ENCODE measurements at regions not wholly inside any gene's neighbourhood (a gene's known extent, or its start where the extent isn't known, plus 50 kb on each side); places are given as distances from the start of the nearest gene placed in this dataset.

- no peak overlapping the region for H3K27ac ChIP-seq (ENCODE audit: low read depth, low read length)
- no peak overlapping the region for H2AFZ ChIP-seq (ENCODE audit: insufficient read depth, low read length, poor library complexity)
- no peak overlapping the region for H4K8ac ChIP-seq (ENCODE audit: low read depth, low read length)
- H3K36me3 ChIP-seq (ENCODE audit: control insufficient read depth in 1 of 2, insufficient read depth in 2 of 2, low read length in 2 of 2): no peaks in the 10 kb centered on the region
- H2BK5ac ChIP-seq (ENCODE audit: low read depth, low read length, poor library complexity): no peak overlapping the region
- H2BK12ac ChIP-seq (ENCODE audit: low read length): no peak overlapping the region
- no peaks in the 10 kb centered on the region for H3K9me3 ChIP-seq (ENCODE audit: insufficient read depth, low read depth, low read length)
- H3K27me3 ChIP-seq (ENCODE audit: insufficient read depth, low read length): no peaks in the 10 kb centered on the region
- H3K14ac ChIP-seq (ENCODE audit: low read length): no peak overlapping the region
- no peak overlapping the region for H2BK120ac ChIP-seq (ENCODE audit: insufficient read depth, low read length, poor library complexity)
- H3K4me2 ChIP-seq (ENCODE audit: low read length): no peak overlapping the region
- H3K4me3 ChIP-seq (ENCODE audit: low read depth, low read length): no peak overlapping the region
- no peaks in the 10 kb centered on the region for H3K79me1 ChIP-seq (ENCODE audit: low read length)
- H3K79me2 ChIP-seq (ENCODE audit: control insufficient read depth, insufficient read depth, low read length, poor library complexity): no peaks in the 10 kb centered on the region
- no peak overlapping the region for H3K23ac ChIP-seq (ENCODE audit: low read length)
- no peak overlapping the region for H3K4ac ChIP-seq (ENCODE audit: low read depth, low read length)
- H3K18ac ChIP-seq (ENCODE audit: low read length): no peak overlapping the region
- H4K12ac ChIP-seq (ENCODE audit: low read depth, low read length): no peak overlapping the region
- H3K9ac ChIP-seq (ENCODE audit: low read length): no peak overlapping the region
- no peak overlapping the region for H4K91ac ChIP-seq (ENCODE audit: low read depth, low read length)
- H3K4me1 ChIP-seq (ENCODE audit: control insufficient read depth in 1 of 2, insufficient read depth in 2 of 2, low read length in 2 of 2): no peaks in the 10 kb centered on the region
- H2AK5ac ChIP-seq (ENCODE audit: low read length): no peak overlapping the region
- no peak for DNase-seq
- whole genome bisulfite sequencing (ENCODE audit: extremely low coverage, insufficient coverage, insufficient read length): no CpG with 5 or more reads among the region's 2 CpGs
Observed at GRCh38 chr5:17878541-17878940, 244.3 kb downstream of the TAF11L14 start.

GRCh38 chr5:17879276-17879675 is 245.0 kb downstream of the TAF11L14 start:
- WGBS (ENCODE audit: extremely low coverage, insufficient coverage, insufficient read length): no CpG with 5 or more reads among the region's 2 CpGs

GRCh38 chr5:17880869-17881268 is 246.6 kb downstream of the TAF11L14 start:
- no peak overlapping the region for H2BK12ac ChIP-seq (ENCODE audit: low read length)
- H2AK5ac ChIP-seq (ENCODE audit: low read length): no peak overlapping the region
- no peaks in the 10 kb centered on the region for H3K9me3 ChIP-seq (ENCODE audit: insufficient read depth, low read depth, low read length)
- no peak overlapping the region for H3K4me3 ChIP-seq (ENCODE audit: low read depth, low read length)
- no peak overlapping the region for H3K18ac ChIP-seq (ENCODE audit: low read length)
- H3K4ac ChIP-seq (ENCODE audit: low read depth, low read length): no peak overlapping the region
- no peak overlapping the region for H2BK5ac ChIP-seq (ENCODE audit: low read depth, low read length, poor library complexity)
- no peak overlapping the region for H3K14ac ChIP-seq (ENCODE audit: low read length)
- H3K27me3 ChIP-seq (ENCODE audit: insufficient read depth, low read length): no peaks in the 10 kb centered on the region
- H2AFZ ChIP-seq (ENCODE audit: insufficient read depth, low read length, poor library complexity): no peak overlapping the region
- H3K4me1 ChIP-seq (ENCODE audit: control insufficient read depth in 1 of 2, insufficient read depth in 2 of 2, low read length in 2 of 2): no peaks in the 10 kb centered on the region
- H3K4me2 ChIP-seq (ENCODE audit: low read length): no peak overlapping the region
- no peak overlapping the region for H2BK120ac ChIP-seq (ENCODE audit: insufficient read depth, low read length, poor library complexity)
- no peak overlapping the region for H4K8ac ChIP-seq (ENCODE audit: low read depth, low read length)
- no peaks in the 10 kb centered on the region for H3K36me3 ChIP-seq (ENCODE audit: control insufficient read depth in 1 of 2, insufficient read depth in 2 of 2, low read length in 2 of 2)
- DNase-seq: no peak
- H3K9ac ChIP-seq (ENCODE audit: low read length): no peak overlapping the region
- no peak overlapping the region for H4K12ac ChIP-seq (ENCODE audit: low read depth, low read length)
- H3K27ac ChIP-seq (ENCODE audit: low read depth, low read length): no peak overlapping the region
- no peaks in the 10 kb centered on the region for H3K79me2 ChIP-seq (ENCODE audit: control insufficient read depth, insufficient read depth, low read length, poor library complexity)
- H3K23ac ChIP-seq (ENCODE audit: low read length): no peak overlapping the region
- no peaks in the 10 kb centered on the region for H3K79me1 ChIP-seq (ENCODE audit: low read length)
- no CpG with 5 or more reads among the region's 4 CpGs for WGBS (ENCODE audit: extremely low coverage, insufficient coverage, insufficient read length)
- H4K91ac ChIP-seq (ENCODE audit: low read depth, low read length): no peak overlapping the region

More at GRCh38 chr5:17879276-17879675, 245.0 kb downstream of the TAF11L14 start:
- Histone ChIP-seq H2BK120ac (ENCODE audit: insufficient read depth, low read length, poor library complexity) (no peak overlapping the region), H2AK5ac (ENCODE audit: low read length) (no peak overlapping the region), H3K27ac (ENCODE audit: low read depth, low read length) (no peak overlapping the region), H4K12ac (ENCODE audit: low read depth, low read length) (no peak overlapping the region), H3K4me1 (ENCODE audit: control insufficient read depth in 1 of 2, insufficient read depth in 2 of 2, low read length in 2 of 2) (no peaks in the 10 kb centered on the region), H3K27me3 (ENCODE audit: insufficient read depth, low read length) (no peaks in the 10 kb centered on the region), H2AFZ (ENCODE audit: insufficient read depth, low read length, poor library complexity) (no peak overlapping the region), H3K18ac (ENCODE audit: low read length) (no peak overlapping the region), H3K9me3 (ENCODE audit: insufficient read depth, low read depth, low read length) (no peaks in the 10 kb centered on the region), H3K4ac (ENCODE audit: low read depth, low read length) (no peak overlapping the region), H3K9ac (ENCODE audit: low read length) (no peak overlapping the region), H3K36me3 (ENCODE audit: control insufficient read depth in 1 of 2, insufficient read depth in 2 of 2, low read length in 2 of 2) (no peaks in the 10 kb centered on the region), H2BK5ac (ENCODE audit: low read depth, low read length, poor library complexity) (no peak overlapping the region), H2BK12ac (ENCODE audit: low read length) (no peak overlapping the region), H3K79me1 (ENCODE audit: low read length) (no peaks in the 10 kb centered on the region), H3K79me2 (ENCODE audit: control insufficient read depth, insufficient read depth, low read length, poor library complexity) (no peaks in the 10 kb centered on the region), H3K4me3 (ENCODE audit: low read depth, low read length) (no peak overlapping the region), H3K4me2 (ENCODE audit: low read length) (no peak overlapping the region), H4K91ac (ENCODE audit: low read depth, low read length) (no peak overlapping the region), H4K8ac (ENCODE audit: low read depth, low read length) (no peak overlapping the region), H3K14ac (ENCODE audit: low read length) (no peak overlapping the region), H3K23ac (ENCODE audit: low read length) (no peak overlapping the region)
- DNase-seq: no peak

- Histone ChIP-seq H3K14ac (ENCODE audit: low read length) (no peak overlapping the region), H3K4me3 (ENCODE audit: low read depth, low read length) (no peak overlapping the region), H3K79me1 (ENCODE audit: low read length) (no peaks in the 10 kb centered on the region), H3K4me1 (ENCODE audit: control insufficient read depth in 1 of 2, insufficient read depth in 2 of 2, low read length in 2 of 2) (no peaks in the 10 kb centered on the region), H2AK5ac (ENCODE audit: low read length) (no peak overlapping the region), H3K27me3 (ENCODE audit: insufficient read depth, low read length) (no peaks in the 10 kb centered on the region), H4K12ac (ENCODE audit: low read depth, low read length) (no peak overlapping the region), H3K4ac (ENCODE audit: low read depth, low read length) (no peak overlapping the region), H3K23ac (ENCODE audit: low read length) (no peak overlapping the region), H3K9ac (ENCODE audit: low read length) (no peak overlapping the region), H3K79me2 (ENCODE audit: control insufficient read depth, insufficient read depth, low read length, poor library complexity) (no peaks in the 10 kb centered on the region), H4K91ac (ENCODE audit: low read depth, low read length) (no peak overlapping the region), H3K9me3 (ENCODE audit: insufficient read depth, low read depth, low read length) (no peaks in the 10 kb centered on the region), H2BK5ac (ENCODE audit: low read depth, low read length, poor library complexity) (no peak overlapping the region), H3K36me3 (ENCODE audit: control insufficient read depth in 1 of 2, insufficient read depth in 2 of 2, low read length in 2 of 2) (no peaks in the 10 kb centered on the region), H4K8ac (ENCODE audit: low read depth, low read length) (no peak overlapping the region), H3K4me2 (ENCODE audit: low read length) (no peak overlapping the region), H2BK12ac (ENCODE audit: low read length) (no peak overlapping the region), H2AFZ (ENCODE audit: insufficient read depth, low read length, poor library complexity) (no peak overlapping the region), H3K27ac (ENCODE audit: low read depth, low read length) (no peak overlapping the region), H3K18ac (ENCODE audit: low read length) (no peak overlapping the region), H2BK120ac (ENCODE audit: insufficient read depth, low read length, poor library complexity) (no peak overlapping the region)
- no peak for DNase-seq
- WGBS (ENCODE audit: extremely low coverage, insufficient coverage, insufficient read length): no CpG with 5 or more reads among the region's 6 CpGs
Observed at GRCh38 chr5:17882760-17883488, 248.7 kb downstream of the TAF11L14 start.

All from trophoblast cell (in vitro differentiated cells and primary cell).